ENCODE measurements at regions not wholly inside any gene's neighbourhood (a gene's known extent, or its start where the extent isn't known, plus 50 kb on each side); places are given as distances from the start of the nearest gene placed in this dataset.

GRCh38 chr10:78760463-78761310 is 308.1 kb upstream of the ZMIZ1 start:
- intact Hi-C loops (cut with micrococcal nuclease; ENCODE audit: unreplicated experiment) = no loop called here
- Histone ChIP-seq H3K4me2 (no peak overlapping the region), H4K20me1 (ENCODE audit: insufficient read depth) (no peaks in the 10 kb centered on the region), H3F3A (ENCODE audit: insufficient read depth, low read depth) (peaks cover 37% of the 10 kb centered on the region), H3K4me1 (replicated peaks; ENCODE audit: insufficient read depth) (peaks cover 45% of the 10 kb centered on the region), H3K27me3 (ENCODE audit: insufficient read depth, low read depth) (no peaks in the 10 kb centered on the region), H2AFZ (no peak overlapping the region), H3K4me3 (no peak overlapping the region), H3K9me2 (ENCODE audit: insufficient read depth) (no peaks in the 10 kb centered on the region), H3K36me3 (ENCODE audit: low read depth) (no peaks in the 10 kb centered on the region), H3K79me2 (ENCODE audit: low read depth) (no peaks in the 10 kb centered on the region), H3K27ac (no peak overlapping the region), H3K9me3 (ENCODE audit: insufficient read depth, low read depth) (no peaks in the 10 kb centered on the region)
- CTCF ChIA-PET = interaction anchor here (0.6 kb wide), 1 partner anchor 277 kb away, joined by 3 read pairs; no protein-coding TSS in a partner anchor
- POLR2A ChIA-PET (ENCODE audit: unreplicated experiment) = no interaction called here
- TF ChIP-seq, protein P1, sequence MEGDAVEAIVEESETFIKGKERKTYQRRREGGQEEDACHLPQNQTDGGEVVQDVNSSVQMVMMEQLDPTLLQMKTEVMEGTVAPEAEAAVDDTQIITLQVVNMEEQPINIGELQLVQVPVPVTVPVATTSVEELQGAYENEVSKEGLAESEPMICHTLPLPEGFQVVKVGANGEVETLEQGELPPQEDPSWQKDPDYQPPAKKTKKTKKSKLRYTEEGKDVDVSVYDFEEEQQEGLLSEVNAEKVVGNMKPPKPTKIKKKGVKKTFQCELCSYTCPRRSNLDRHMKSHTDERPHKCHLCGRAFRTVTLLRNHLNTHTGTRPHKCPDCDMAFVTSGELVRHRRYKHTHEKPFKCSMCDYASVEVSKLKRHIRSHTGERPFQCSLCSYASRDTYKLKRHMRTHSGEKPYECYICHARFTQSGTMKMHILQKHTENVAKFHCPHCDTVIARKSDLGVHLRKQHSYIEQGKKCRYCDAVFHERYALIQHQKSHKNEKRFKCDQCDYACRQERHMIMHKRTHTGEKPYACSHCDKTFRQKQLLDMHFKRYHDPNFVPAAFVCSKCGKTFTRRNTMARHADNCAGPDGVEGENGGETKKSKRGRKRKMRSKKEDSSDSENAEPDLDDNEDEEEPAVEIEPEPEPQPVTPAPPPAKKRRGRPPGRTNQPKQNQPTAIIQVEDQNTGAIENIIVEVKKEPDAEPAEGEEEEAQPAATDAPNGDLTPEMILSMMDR (conservative IDR thresholded peaks at IDR 0.05) = no peak
- no peak for TF ChIP-seq EZH2 (IDR thresholded peaks at IDR 0.05; ENCODE audit: low read depth)
- DNase-seq = no peak
- no TSS peak for BruUV-seq (replicated peaks)

DNA sequence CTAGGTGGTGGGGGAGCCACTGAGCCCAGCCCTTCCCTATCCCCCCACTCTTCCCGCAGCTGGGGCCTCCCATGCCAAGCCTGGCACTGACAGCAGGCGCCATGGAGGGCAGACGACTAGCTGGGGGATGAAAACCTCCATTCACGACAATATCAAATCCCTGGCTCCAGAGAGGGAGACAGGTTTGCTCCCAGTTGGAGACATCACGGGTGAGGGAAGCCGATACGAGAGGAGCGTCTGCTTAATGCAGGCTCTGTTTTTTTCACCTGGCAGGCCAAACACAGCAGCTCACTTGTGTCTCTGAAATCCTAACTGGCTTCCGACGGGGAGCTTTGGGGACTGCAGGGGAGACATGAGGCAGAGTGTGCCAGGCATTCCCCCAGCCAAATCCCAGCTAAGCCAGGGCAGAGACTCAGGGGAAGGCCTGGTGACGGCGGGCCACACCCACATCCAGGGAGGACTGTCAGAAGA is 307.4 kb upstream of the ZMIZ1 start:
- H3K9me2 ChIP-seq (ENCODE audit: insufficient read depth) = no peaks in the 10 kb centered on the region
- ChIA-PET CTCF (interaction anchor here (0.6 kb wide), 1 partner anchor 310 kb away, joined by 3 read pairs; no protein-coding TSS in a partner anchor), POLR2A (ENCODE audit: unreplicated experiment) (no interaction called here)
- intact Hi-C loops (cut with micrococcal nuclease; ENCODE audit: unreplicated experiment) = no loop called here
- BruUV-seq (replicated peaks) = no TSS peak
- no peaks in the 10 kb centered on the region for H3K9me3 ChIP-seq (ENCODE audit: insufficient read depth, low read depth)
- no peaks in the 10 kb centered on the region for H4K20me1 ChIP-seq (ENCODE audit: insufficient read depth)
- TF ChIP-seq, protein P1 (conservative IDR thresholded peaks at IDR 0.05) = no peak
- TF ChIP-seq EZH2 (IDR thresholded peaks at IDR 0.05; ENCODE audit: low read depth) = no peak
- no peak for DNase-seq
- H3K4me3 ChIP-seq = no peak overlapping the region
- no peaks in the 10 kb centered on the region for H3K79me2 ChIP-seq (ENCODE audit: low read depth)
- no peak overlapping the region for H2AFZ ChIP-seq
- peaks cover 30% of the 10 kb centered on the region for H3F3A ChIP-seq (ENCODE audit: insufficient read depth, low read depth)
- H3K27me3 ChIP-seq (ENCODE audit: insufficient read depth, low read depth) = no peaks in the 10 kb centered on the region
- no peak overlapping the region for H3K27ac ChIP-seq
- H3K36me3 ChIP-seq (ENCODE audit: low read depth) = no peaks in the 10 kb centered on the region
- no peak overlapping the region for H3K4me2 ChIP-seq
- peaks cover 38% of the 10 kb centered on the region for H3K4me1 ChIP-seq (replicated peaks; ENCODE audit: insufficient read depth)

- POLR2A ChIA-PET (ENCODE audit: unreplicated experiment) = interaction anchor here (0.6 kb wide), 1 partner anchor 64 kb away, joined by 6 read pairs; no protein-coding TSS in a partner anchor
- intact Hi-C loops (cut with micrococcal nuclease; ENCODE audit: unreplicated experiment) = no loop called here
- Histone ChIP-seq H2AFZ (no peak overlapping the region), H3K4me2 (no peak overlapping the region), H3K4me3 (no peak overlapping the region), H3K36me3 (ENCODE audit: low read depth) (no peaks in the 10 kb centered on the region), H3K27me3 (ENCODE audit: insufficient read depth, low read depth) (no peaks in the 10 kb centered on the region), H3K79me2 (ENCODE audit: low read depth) (no peaks in the 10 kb centered on the region), H3K4me1 (replicated peaks; ENCODE audit: insufficient read depth) (peaks cover 31% of the 10 kb centered on the region), H4K20me1 (ENCODE audit: insufficient read depth) (no peaks in the 10 kb centered on the region), H3K9me3 (ENCODE audit: insufficient read depth, low read depth) (no peaks in the 10 kb centered on the region), H3K27ac (no peak overlapping the region), H3F3A (ENCODE audit: insufficient read depth, low read depth) (peaks cover 22% of the 10 kb centered on the region; the same call in 1 of the 2 replicates), H3K9me2 (ENCODE audit: insufficient read depth) (no peaks in the 10 kb centered on the region)
- TF ChIP-seq EZH2 (IDR thresholded peaks at IDR 0.05; ENCODE audit: low read depth) = no peak
- TF ChIP-seq, protein P1 (conservative IDR thresholded peaks at IDR 0.05) = no peak
- no peak for DNase-seq
- no TSS peak for BruUV-seq (replicated peaks)
- CTCF ChIA-PET = interaction anchor here (0.6 kb wide), 1 partner anchor 309 kb away, joined by 3 read pairs; no protein-coding TSS in a partner anchor
Observed at GRCh38 chr10:78762086-78762630, 306.6 kb upstream of the ZMIZ1 start.

Measured in PC-9 (cell line).